Stomach (tissue), 4 donors: ENCODE measurements at regions not wholly inside any gene's neighbourhood (a gene's known extent, or its start where the extent isn't known, plus 50 kb on each side); places are given as distances from the start of the nearest gene placed in this dataset.

Experiments used
- CTCF ChIP-seq, 7 experiments: fragments of 450-650 bp in 4 of 7; fragments of 200-600 bp in 3 of 7; sonication (generic) in 3 of 7; IDR thresholded peaks; one replicate each; pipeline ENCODE4 v1.5.1; 2016 to 2019; ENCODE audit warnings: antibody characterized with exemption in 7 of 7, control low read depth in 2 of 7, mild to moderate bottlenecking in 1 of 7
- EP300 ChIP-seq: sonication (generic); formaldehyde crosslinking; IDR thresholded peaks from one replicate; pipeline ENCODE4 v1.6.1; 2017; ENCODE audit warnings: antibody characterized with exemption
- POLR2A ChIP-seq, 4 donors: fragments of 450-650 bp; IDR thresholded peaks; one replicate each; pipeline ENCODE4 v1.6.1; 2016; ENCODE audit warnings: antibody characterized with exemption in 4 of 4, control low read depth in 2 of 4, mild to moderate bottlenecking in 1 of 4, moderate library complexity in 1 of 4

- TF ChIP-seq POLR2A (IDR thresholded peaks at IDR 0.05) = no peak
- no peak for TF ChIP-seq CTCF (IDR thresholded peaks at IDR 0.05)
- no peak for TF ChIP-seq EP300
Observed at GRCh38 chr3:18591120-18591519, 166.0 kb upstream of the SATB1 start.
